ENCODE measurements at regions not wholly inside any gene's neighbourhood (a gene's known extent, or its start where the extent isn't known, plus 50 kb on each side); places are given as distances from the start of the nearest gene placed in this dataset.
"Not testable (repeated sequence)": the region's sequence is repeated elsewhere in the genome, so short reads cannot be mapped to it uniquely, and the experiment has no call there.

GRCh38 chr6:27593861-27594260 is 121.0 kb upstream of the ZNF184 start:
- no peak for DNase-seq (ENCODE audit: low read depth in 3 of 3, low spot score in 2 of 3)

GRCh38 chr6:27593200-27593818 is 120.4 kb upstream of the ZNF184 start:
- no peak for DNase-seq (ENCODE audit: low read depth in 3 of 3, low spot score in 2 of 3)

GRCh38 chr6:27592481-27593199 is 119.7 kb upstream of the ZNF184 start:
- DNase-seq (ENCODE audit: low read depth in 3 of 3, low spot score in 2 of 3), result no peak

DNA sequence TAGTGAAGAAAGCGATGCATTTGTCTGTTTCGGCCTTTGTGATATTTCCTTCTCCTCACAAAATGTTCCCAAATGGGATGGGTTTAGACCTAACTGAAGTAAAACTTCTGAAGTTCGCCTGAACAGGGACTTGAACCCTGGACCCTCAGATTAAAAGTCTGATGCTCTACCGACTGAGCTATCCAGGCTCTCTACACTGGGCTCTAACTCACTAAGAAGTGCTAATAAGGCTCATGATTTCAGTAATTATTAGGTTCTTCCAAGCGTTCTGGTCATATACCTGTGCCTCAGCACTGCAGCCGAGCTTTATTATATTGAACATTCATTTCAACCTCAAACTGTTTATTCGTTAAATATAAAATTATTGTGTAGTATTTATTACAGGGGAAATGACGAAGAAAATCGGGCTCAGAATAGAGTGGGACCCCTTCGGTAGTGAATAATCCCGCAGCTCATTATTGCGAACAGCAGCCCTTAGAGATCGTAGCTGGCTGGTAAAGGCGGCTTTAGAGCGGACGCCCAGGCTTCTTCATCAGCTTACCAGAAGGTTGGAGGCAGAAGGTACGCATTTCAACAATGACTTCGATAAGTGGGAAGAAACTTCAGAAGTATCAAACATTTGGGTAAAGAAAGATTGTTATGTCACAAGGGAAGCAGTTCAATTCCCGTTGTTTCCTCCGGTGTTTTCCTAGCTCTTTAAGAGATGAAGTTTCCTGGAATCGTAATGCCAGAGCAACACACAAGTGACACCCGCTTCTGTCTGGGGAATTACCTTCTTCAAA is 119.0 kb upstream of the ZNF184 start:
- no peak for DNase-seq (ENCODE audit: low read depth in 3 of 3, low spot score in 2 of 3)

GRCh38 chr6:27585316-27585715 is 112.4 kb upstream of the ZNF184 start:
- DNase-seq (ENCODE audit: low read depth in 3 of 3, low spot score in 2 of 3), result not testable (repeated sequence)

DNA sequence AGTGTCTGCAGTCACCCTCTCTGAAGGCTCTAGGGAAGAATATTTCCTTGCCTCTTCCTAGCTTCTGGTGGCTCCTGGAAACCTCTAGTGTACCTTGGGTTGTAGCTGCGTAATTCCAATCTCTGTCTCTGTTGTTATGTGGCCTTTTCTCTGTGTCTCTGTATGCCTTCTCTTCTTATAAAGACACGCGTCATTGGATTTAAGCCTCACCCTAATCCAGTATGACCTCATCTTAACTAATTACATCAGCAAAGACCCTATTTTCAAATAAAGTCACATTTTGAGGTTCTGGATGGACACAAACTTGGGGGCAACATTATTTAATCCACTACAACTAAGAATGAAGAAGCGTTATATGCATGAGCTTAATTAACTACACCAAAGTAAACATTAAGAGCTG is 111.4 kb upstream of the ZNF184 start:
- no peak for DNase-seq (ENCODE audit: low read depth in 3 of 3, low spot score in 2 of 3)

- DNase-seq (ENCODE audit: low read depth in 3 of 3, low spot score in 2 of 3), result no peak
These were observed 110.2 kb upstream of the ZNF184 start for GRCh38 chr6:27582928-27583725.

- DNase-seq (ENCODE audit: low read depth in 3 of 3, low spot score in 2 of 3), result no peak
These were observed 107.1 kb upstream of the ZNF184 start for GRCh38 chr6:27579973-27580372.

DNA sequence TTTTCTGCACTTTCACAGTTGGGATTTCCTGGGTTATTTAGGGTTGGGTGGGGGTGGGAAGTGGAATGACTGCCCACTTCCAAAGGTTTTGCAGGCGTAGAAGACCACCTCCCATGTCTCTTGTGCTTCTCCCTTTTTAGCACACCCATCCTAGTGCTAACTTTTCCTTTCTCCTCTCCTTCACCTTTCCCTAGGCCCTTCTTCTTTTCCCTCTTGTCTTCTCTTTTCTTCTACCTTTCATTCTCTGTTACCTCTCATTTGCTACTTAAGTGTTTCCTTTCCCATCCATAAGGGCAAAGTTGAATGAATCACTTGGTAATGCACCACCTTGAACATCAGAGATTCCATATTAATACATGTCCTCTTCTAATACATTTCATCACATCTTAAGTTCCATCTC is 105.0 kb upstream of the ZNF184 start:
- no peak for DNase-seq (ENCODE audit: low read depth in 3 of 3, low spot score in 2 of 3)

GRCh38 chr6:27575594-27576361 is 102.9 kb upstream of the ZNF184 start:
- no peak for DNase-seq (ENCODE audit: low read depth in 3 of 3, low spot score in 2 of 3)

GRCh38 chr6:27568226-27568897 is 95.5 kb upstream of the ZNF184 start:
- DNase-seq (ENCODE audit: low read depth in 3 of 3, low spot score in 2 of 3), result no peak

DNA sequence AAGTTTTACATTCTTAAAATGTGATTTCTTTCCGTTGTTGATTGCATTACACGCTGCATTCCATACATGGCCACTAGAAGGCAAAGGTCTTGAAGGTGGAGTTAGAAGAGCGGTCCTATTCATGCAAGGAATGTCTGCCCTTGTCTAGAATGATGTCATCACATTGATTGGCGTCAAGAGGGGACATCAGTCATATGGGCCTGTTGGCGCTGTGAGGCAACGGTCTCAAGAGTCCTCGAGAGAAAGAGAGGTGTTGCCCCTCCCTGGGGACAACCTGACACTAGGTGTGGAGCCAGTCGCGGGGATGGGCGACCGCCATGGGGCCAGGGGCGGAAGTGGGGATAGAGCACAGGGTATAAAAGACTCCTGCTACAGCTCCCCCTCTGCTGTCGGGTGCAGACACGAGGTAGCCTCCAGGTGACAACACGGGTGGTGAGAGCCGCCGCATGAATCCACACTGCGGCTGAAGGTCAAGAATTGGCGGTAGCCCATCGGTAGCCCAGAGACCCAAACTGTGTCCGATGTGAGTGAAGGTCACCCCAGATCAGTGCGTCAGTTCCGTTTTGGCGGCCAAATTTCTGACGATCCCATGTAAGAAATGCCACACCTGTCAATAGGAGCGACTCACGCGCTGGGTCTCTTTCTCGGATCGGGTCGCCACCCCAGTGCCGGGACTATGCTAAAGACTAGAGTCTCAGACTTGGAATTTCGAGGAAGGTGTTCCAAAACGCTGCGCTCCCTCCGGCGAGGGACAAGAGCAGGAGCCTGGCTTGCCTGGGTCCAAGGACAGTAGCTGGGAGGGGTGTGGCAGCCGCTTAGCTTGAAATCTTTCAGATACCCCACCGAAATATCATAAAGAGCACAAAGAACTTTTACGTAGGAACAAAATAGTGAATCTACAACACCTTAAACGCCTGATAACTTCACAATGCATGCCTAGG is 93.2 kb upstream of the ZNF184 start:
- DNase-seq (ENCODE audit: low read depth in 3 of 3, low spot score in 2 of 3), result no peak

GRCh38 chr6:27562027-27562410 is 89.1 kb upstream of the ZNF184 start:
- no peak for DNase-seq (ENCODE audit: low read depth in 3 of 3, low spot score in 2 of 3)

GRCh38 chr6:27558028-27558724 is 85.3 kb upstream of the ZNF184 start:
- no peak for DNase-seq (ENCODE audit: low read depth in 3 of 3, low spot score in 2 of 3)

DNA sequence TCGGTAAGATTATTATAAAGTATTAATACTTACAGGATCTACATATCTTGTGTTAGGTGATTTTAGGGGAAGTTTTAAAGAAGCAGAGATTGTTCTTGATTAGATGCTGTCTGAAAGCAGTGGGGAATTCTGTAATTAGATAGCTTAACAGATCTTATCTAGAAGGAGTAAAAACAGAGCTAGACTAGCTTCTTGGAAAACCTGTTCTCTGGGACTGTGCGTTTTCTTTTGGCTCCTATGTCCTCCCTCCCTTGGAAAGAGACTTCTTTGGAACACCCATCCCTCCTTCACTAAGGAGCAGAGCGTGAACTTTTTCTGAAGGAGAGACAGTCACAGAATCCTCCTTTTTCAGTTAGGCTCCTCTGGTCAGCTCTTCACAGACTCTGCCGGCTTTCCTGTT is 83.5 kb upstream of the ZNF184 start:
- no peak for DNase-seq (ENCODE audit: low read depth in 3 of 3, low spot score in 2 of 3)

DNA sequence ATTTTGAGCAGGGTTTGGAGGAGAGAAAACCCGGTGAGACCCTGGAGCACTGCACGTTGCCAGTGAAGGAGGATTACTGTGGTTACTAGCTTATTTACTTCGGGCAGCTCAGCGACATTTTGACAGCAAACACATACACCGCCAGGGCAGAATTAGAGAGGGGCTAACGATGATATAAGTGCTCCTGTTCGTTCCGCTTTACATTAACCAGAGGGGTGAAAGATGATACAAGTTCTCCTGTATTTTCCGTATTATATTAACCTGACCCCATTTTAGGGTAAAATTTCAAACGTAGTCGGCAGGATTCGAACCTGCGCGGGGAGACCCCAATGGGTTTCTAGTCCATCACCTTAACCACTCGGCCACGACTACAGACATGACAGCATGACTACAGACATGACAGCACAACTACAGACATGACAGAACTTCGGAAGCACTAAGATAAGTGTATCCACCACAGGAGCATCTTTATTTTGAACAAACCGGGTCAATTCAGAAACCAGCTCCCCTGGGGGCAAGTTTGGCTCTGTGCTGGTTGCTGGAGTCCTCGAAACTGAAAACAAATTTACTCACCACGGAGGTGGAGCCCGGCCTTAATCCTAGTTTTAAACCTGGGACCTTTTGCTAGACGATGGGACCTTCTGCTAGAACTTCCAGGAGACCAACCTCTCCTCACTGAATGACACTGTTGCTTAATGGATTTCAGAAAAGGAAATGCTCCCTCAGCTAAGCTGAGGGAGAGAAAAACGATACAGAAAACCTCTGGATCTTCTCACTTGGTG is 80.4 kb upstream of the ZNF184 start:
- no peak for DNase-seq (ENCODE audit: low read depth in 3 of 3, low spot score in 2 of 3)

DNA sequence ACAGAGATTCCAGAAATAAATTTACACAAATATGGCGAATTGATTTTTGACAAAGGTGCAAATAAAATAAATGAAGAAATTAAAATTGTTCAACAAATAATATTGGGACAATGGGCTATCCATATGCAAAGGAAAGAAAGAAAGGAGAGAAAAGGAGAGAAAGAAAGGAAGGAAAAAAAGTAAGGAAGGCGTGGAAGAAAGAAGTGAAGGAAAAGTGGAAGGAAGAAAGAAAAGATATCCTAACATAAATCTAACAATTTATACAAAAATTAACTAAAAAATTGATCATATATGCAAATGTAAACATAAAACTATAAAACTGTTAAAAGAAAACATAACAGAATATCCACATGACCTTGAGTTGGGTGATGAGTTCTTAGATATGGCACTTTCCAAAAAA is 78.7 kb upstream of the ZNF184 start:
- no peak for DNase-seq (ENCODE audit: low read depth in 3 of 3, low spot score in 2 of 3)

Measured in right renal cortex interstitium (tissue), 3 donors.